ENCODE measurements at regions not wholly inside any gene's neighbourhood (a gene's known extent, or its start where the extent isn't known, plus 50 kb on each side); places are given as distances from the start of the nearest gene placed in this dataset.

- no peak for DNase-seq
These were observed 909.0 kb upstream of the LRRTM1 start for GRCh38 chr2:81213598-81213997.

DNA sequence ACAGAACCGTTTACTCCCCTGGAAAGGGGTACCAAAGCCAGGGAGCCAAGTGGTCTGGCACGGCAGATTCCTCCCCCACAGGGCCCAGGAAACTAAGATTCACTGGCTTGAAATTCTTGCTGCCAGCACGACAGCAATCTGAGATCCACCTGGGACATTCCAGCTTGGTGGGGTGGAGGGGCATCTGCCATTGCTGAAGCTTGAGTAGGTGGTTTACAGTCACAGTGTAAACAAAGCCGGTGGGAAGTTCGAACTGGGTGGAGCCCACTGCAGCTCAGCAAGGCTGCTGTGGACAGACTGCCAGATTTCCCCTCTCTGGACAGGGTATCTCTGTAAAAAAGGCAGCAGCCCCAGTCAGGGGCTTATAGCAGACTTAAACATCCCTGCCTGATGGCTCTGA, 901.7 kb upstream of the LRRTM1 start:
- DNase-seq: no peak

DNA sequence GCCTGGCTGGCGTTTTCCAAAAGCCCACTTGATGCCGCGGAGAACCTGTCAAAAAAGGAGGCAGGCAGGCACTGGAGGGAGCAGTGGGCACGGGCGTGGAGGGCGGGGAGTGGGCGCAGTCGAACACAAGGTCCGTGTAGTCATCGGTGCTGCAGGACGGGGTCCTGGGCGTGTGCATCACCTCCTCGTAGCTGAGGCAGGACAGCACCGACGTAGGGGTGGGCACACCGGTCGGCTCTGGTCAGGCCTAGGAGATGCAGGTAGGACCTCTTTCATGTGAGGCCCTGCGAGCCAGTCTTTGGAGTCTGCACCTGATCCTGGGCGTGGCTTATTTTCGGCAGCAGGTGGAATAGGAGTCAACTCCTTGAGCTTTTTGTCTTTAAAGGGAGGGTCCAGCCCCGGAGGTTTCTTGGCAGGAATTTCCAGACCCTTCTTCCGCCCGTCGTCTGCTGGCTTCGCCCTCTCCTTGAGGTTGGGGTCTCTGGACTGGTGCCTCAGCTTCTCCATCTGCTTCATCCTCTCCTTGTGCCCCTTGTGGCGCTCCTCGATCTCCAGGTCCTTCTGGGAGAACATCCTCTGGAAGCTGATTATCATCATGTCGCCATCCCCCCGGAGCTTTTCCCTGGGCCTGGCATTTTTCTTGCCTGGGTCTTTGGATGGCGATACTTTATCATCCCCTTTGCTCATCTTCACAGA, 892.5 kb upstream of the LRRTM1 start:
- DNase-seq: no peak

- DNase-seq: no peak
These were observed 891.9 kb upstream of the LRRTM1 start for GRCh38 chr2:81196383-81196851.

- no peak for DNase-seq
These were observed 891.3 kb upstream of the LRRTM1 start for GRCh38 chr2:81195774-81196382.

- DNase-seq: no peak
These were observed 890.6 kb upstream of the LRRTM1 start for GRCh38 chr2:81195017-81195773.

GRCh38 chr2:81194581-81194980, 890.0 kb upstream of the LRRTM1 start:
- DNase-seq: no peak

DNA sequence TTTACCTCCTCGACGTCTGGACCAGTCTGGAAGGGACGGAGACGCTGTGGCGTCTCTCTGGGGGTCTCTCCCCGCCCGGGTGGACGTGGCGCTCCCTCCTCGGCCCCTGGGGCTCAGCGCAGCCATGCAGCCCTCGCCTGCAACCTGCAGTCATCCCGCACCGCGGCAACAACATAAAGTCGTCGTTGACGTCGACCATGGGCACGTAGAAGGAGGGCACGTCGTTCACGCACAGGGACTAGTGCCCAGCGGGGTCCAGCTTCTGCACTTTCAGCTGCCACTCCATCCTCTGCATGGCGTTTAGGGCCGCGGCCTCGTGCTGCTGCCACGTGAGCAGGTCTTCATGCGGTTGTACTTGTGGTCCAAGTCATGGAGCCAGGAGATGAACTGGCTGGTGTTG, 889.6 kb upstream of the LRRTM1 start:
- DNase-seq: no peak

DNA sequence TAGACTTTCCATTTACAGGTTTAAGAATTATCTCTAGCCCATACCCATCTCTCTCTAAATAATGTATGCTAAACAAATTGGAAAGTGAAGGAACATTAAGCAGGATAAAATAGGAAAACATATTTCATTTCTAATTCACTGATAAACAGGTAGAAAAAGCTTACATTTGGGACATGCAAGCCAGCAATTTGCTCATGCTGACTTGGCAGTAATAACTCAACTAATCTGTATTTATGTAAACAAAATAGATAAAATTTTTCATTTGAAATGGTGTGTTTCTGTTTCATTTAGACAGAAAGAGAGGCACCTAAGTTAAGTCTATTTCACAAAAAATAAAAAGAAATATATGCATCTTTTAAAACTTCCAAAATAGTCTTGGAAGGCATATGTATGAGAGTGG, 877.3 kb upstream of the LRRTM1 start:
- no peak for DNase-seq

DNA sequence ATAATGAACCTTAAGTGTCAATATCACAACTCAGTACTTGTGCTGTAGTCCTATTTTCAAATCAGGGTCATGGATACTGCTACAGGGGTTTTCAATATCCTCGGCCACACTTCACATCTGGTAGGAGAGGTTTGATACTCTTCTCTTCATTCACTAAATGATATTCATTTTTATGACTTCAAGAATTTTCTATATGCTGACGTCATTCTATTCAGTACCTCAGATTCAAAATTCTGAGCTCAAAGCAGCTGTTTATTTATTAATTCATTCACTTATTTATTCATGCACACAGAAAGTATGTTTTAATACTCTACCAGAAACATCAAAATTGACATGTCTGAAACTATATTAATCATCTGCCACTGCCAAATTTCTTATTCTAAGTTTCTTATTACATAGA, 866.9 kb upstream of the LRRTM1 start:
- DNase-seq: no peak

GRCh38 chr2:81163583-81163982, 859.0 kb upstream of the LRRTM1 start:
- no peak for DNase-seq

DNA sequence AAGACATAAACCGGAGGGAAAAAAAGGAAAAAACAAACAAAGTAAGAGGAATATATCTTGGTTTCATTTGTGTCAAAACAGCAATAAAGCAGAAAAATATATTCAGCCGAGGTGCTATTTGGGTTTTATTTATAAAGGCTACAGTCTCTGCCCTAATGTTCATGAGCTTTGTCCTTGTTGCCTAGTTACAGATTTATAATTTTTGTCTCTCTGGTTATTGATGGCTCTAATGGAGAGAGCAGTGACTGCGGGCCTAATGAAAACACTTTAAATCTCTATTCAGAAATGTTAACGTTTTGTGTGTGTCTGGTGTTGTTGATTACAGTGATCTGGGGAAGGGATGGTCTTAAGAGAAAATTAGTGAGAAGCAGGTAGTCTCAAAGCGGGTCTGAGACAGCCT, 854.0 kb upstream of the LRRTM1 start:
- no peak for DNase-seq

- no peak for DNase-seq
These were observed 843.8 kb upstream of the LRRTM1 start for GRCh38 chr2:81148323-81148722.

GRCh38 chr2:81136296-81136695, 831.7 kb upstream of the LRRTM1 start:
- no peak for DNase-seq

GRCh38 chr2:81097361-81097760, 792.8 kb upstream of the LRRTM1 start:
- DNase-seq: no peak

DNA sequence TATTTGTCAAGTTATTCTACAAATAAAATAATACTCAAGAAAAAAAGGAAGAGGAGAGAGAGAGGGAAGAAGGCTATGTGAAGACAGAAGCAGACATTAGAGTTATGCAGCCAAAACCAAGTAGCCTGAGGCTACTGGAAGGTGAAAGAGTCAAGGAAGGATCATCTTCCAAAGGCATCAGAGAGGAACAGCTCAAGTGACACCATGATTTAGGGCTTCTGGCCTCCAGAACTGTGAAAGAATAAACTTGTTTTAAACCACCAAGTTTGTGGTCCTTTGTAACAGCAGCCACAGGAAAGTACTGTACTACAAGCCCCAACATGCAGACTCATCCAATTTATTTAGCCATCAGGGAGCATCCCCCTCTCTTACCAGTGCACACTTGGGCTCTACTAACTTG, 788.5 kb upstream of the LRRTM1 start:
- DNase-seq: no peak

- no peak for DNase-seq
These were observed 783.1 kb upstream of the LRRTM1 start for GRCh38 chr2:81087646-81088045.

DNA sequence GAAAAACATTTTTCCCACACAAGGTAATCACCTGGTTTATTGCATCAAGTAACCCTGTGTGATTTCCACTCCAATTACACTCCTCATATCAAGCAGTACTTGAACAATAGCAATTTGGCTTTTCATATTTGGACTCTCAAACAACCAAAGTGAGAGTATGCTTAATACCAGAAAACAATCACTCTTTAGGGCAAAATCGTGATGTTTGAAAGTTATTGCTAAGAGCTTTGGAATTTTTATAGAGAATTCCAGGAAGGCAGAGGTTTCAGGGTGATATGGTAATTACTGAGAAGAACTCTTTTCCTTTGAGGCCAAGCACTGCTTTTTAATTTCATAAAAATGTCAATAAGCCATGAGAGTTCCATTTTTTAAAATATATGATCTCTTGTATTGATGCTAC, 779.5 kb upstream of the LRRTM1 start:
- DNase-seq: no peak

DNA sequence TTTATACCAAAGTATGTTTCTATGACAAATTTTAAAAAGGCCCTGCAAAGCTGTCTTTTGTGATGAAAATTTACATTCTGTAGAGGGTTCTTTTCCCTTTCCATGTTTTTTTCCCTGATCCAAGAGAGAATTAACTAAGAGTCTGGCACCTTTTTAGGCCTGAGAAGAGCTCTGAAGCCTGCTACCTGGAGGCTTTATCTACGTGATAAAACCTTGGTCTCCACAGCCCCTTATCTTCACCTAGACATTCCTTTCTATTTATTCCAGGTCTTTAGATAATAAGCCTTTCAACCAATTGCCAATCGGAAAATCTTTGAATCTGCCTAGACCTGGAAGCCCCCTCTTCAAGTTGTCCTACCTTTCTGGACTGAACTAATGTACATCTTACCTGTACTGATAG, 774.1 kb upstream of the LRRTM1 start:
- no peak for DNase-seq

GRCh38 chr2:81078102-81078501, 773.5 kb upstream of the LRRTM1 start:
- no peak for DNase-seq

DNA sequence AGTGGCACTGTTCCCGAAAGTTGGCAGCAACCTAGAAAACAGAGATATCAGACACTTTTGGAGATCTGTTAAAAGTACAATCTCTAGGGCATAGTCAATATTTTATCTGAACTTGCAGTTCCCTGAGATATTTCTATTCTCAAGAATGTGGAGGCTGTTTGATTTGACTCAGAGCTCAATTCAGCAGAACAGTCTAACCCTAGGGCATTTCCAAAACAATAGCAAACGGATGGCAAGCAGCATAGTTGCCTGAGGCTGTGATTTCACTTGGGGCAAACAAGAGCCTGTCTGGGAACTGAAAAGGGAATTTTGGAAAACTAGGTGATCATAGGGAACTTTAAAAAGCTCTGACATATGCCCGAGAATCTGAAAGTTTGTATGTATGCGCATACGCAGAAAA, 772.8 kb upstream of the LRRTM1 start:
- DNase-seq: no peak

- DNase-seq: no peak
These were observed 768.9 kb upstream of the LRRTM1 start for GRCh38 chr2:81073412-81073811.

DNA sequence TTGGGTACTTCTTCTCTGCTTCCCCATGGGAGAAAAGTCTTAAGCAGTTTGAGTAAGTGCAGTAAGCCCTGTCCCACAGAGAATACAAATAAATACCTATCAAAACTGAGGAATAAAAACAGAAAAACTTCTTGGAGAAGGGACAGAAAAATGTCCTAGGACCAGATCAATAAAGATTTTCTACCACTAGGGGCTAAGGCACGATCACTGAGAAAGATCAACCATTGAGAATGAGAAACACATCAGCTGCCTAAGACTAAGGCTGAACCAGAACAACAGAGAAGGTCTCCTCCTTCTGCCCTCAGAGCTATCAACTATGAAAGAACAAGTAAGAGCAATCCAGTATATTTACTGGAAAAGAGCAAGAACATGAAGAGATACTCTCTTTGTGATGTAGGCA, 763.6 kb upstream of the LRRTM1 start:
- DNase-seq: no peak

DNA sequence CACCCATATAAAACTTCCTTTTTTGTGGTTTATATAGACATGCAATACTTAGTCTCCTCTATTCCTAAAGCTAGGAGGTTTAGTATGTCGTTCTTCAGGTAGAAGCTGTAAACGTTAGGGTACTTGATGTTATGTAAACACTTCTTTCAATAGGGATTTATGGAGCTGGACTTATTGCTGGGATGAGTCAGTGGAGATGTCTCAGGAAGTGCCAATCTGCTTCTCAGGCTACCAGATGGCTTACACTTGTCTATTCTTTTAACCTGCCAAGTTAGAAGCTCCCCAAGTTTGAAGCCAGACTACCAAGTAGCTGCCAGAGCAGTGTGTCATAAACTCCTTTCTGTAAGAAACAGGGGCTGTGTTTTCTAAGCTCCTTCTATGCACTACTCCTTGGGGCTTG, 756.5 kb upstream of the LRRTM1 start:
- DNase-seq: no peak

Data from GDM1 (cell line).